Liver (tissue), 3 donors: ENCODE measurements at regions not wholly inside any gene's neighbourhood (a gene's known extent, or its start where the extent isn't known, plus 50 kb on each side); places are given as distances from the start of the nearest gene placed in this dataset.
"Not testable (repeated sequence)": the region's sequence is repeated elsewhere in the genome, so short reads cannot be mapped to it uniquely, and the experiment has no call there.

Experiments
- EGR1 ChIP-seq, 2 donors: IDR thresholded peaks; 2 replicates each; pipeline ENCODE4 v1.6.1; 2016 to 2018; ENCODE audit warnings: antibody characterized with exemption in 2 of 2, low read depth in 2 of 2
- JUND ChIP-seq, 2 donors: IDR thresholded peaks; 2 replicates each; pipeline ENCODE4 v1.6.1; 2016; ENCODE audit warnings: antibody characterized with exemption in 2 of 2
- NR2F2 ChIP-seq: IDR thresholded peaks from 2 replicates; pipeline ENCODE4 v1.6.1; 2016; ENCODE audit warnings: antibody characterized with exemption
- RXRA ChIP-seq, 2 donors: IDR thresholded peaks; 2 replicates each; pipeline ENCODE4 v1.6.1; 2017 to 2018; ENCODE audit warnings: antibody characterized with exemption in 2 of 2, mild to moderate bottlenecking in 1 of 2
- SP1 ChIP-seq: IDR thresholded peaks from 2 replicates; pipeline ENCODE4 v1.6.1; 2018; ENCODE audit warnings: antibody characterized with exemption, mild to moderate bottlenecking
- TAF1 ChIP-seq: conservative IDR thresholded peaks from 2 replicates; pipeline ENCODE4 v1.6.1; 2016; ENCODE audit warnings: antibody characterized with exemption, mild to moderate bottlenecking
- TF ChIP-seq, protein P1 (sequence below): fragments of 150-350 bp; IDR thresholded peaks from 2 replicates; pipeline ENCODE4 v1.5.1; 2017; ENCODE audit warnings: improper control_type of control experiment, low read depth, low read length; ENCODE audit not compliant: missing input control
- TF ChIP-seq, protein P2 (sequence below): IDR thresholded peaks from 2 replicates; pipeline ENCODE4 v1.6.1; 2016; ENCODE audit warnings: antibody characterized with exemption
- TF ChIP-seq, protein P3 (sequence below): IDR thresholded peaks from 2 replicates; pipeline ENCODE4 v1.6.1; 2016; ENCODE audit warnings: antibody characterized with exemption, mild to moderate bottlenecking
- donor health status: healthy.
- donor health status: healthy.

DNA sequence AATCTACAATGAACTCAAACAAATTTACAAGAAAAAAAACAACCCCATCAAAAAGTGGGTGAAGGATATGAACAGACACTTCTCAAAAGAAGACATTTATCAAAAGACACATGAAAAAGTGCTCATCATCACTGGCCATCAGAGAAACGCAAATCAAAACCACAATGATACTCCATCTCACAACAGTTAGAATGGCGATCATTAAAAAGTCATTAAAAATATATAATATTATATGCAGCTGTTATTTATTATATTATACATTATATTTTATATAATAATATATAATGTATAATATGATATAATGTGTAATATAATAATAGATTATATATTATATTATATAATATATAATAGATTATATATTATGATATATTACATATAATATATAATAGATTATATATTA, 1194.1 kb upstream of the SLC39A10 start:
- TF ChIP-seq, protein P1, sequence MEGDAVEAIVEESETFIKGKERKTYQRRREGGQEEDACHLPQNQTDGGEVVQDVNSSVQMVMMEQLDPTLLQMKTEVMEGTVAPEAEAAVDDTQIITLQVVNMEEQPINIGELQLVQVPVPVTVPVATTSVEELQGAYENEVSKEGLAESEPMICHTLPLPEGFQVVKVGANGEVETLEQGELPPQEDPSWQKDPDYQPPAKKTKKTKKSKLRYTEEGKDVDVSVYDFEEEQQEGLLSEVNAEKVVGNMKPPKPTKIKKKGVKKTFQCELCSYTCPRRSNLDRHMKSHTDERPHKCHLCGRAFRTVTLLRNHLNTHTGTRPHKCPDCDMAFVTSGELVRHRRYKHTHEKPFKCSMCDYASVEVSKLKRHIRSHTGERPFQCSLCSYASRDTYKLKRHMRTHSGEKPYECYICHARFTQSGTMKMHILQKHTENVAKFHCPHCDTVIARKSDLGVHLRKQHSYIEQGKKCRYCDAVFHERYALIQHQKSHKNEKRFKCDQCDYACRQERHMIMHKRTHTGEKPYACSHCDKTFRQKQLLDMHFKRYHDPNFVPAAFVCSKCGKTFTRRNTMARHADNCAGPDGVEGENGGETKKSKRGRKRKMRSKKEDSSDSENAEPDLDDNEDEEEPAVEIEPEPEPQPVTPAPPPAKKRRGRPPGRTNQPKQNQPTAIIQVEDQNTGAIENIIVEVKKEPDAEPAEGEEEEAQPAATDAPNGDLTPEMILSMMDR, result not testable (repeated sequence)
- TF ChIP-seq EGR1 (IDR thresholded peaks at IDR 0.05; ENCODE audit: low read depth in 2 of 2); TAF1; JUND (IDR thresholded peaks at IDR 0.05); RXRA (IDR thresholded peaks at IDR 0.05); SP1; NR2F2: not testable (repeated sequence)
- TF ChIP-seq, protein P2, sequence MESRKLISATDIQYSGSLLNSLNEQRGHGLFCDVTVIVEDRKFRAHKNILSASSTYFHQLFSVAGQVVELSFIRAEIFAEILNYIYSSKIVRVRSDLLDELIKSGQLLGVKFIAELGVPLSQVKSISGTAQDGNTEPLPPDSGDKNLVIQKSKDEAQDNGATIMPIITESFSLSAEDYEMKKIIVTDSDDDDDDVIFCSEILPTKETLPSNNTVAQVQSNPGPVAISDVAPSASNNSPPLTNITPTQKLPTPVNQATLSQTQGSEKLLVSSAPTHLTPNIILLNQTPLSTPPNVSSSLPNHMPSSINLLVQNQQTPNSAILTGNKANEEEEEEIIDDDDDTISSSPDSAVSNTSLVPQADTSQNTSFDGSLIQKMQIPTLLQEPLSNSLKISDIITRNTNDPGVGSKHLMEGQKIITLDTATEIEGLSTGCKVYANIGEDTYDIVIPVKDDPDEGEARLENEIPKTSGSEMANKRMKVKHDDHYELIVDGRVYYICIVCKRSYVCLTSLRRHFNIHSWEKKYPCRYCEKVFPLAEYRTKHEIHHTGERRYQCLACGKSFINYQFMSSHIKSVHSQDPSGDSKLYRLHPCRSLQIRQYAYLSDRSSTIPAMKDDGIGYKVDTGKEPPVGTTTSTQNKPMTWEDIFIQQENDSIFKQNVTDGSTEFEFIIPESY, result not testable (repeated sequence)
- TF ChIP-seq, protein P3, sequence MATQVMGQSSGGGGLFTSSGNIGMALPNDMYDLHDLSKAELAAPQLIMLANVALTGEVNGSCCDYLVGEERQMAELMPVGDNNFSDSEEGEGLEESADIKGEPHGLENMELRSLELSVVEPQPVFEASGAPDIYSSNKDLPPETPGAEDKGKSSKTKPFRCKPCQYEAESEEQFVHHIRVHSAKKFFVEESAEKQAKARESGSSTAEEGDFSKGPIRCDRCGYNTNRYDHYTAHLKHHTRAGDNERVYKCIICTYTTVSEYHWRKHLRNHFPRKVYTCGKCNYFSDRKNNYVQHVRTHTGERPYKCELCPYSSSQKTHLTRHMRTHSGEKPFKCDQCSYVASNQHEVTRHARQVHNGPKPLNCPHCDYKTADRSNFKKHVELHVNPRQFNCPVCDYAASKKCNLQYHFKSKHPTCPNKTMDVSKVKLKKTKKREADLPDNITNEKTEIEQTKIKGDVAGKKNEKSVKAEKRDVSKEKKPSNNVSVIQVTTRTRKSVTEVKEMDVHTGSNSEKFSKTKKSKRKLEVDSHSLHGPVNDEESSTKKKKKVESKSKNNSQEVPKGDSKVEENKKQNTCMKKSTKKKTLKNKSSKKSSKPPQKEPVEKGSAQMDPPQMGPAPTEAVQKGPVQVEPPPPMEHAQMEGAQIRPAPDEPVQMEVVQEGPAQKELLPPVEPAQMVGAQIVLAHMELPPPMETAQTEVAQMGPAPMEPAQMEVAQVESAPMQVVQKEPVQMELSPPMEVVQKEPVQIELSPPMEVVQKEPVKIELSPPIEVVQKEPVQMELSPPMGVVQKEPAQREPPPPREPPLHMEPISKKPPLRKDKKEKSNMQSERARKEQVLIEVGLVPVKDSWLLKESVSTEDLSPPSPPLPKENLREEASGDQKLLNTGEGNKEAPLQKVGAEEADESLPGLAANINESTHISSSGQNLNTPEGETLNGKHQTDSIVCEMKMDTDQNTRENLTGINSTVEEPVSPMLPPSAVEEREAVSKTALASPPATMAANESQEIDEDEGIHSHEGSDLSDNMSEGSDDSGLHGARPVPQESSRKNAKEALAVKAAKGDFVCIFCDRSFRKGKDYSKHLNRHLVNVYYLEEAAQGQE, result not testable (repeated sequence)
